ENCODE measurements at regions not wholly inside any gene's neighbourhood (a gene's known extent, or its start where the extent isn't known, plus 50 kb on each side); places are given as distances from the start of the nearest gene placed in this dataset.
A peak's percentile ranks its signal among the peaks of the same experiment; 100 is the strongest.

DNA sequence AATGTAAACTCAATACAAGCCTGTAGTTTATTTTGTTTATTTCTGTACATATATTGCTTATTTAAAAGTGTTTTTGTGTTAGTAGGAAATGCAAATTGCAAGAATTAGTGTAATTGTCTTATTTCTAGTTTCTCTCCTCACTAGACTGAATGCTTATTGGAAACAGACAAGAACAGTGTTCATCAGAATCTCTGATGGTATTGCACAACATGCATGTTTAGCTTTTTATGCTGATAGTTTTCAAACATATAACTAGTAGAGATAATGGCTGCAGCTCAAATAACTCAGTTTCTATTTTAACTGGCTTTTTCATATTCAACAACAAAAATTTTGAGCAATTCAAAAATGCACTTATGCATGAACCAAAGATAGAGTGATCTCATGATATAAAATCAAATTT lies 68.8 kb upstream of the HTR4 start:
- Mint-ChIP-seq H3K4me1 (no peaks in the 10 kb centered on the region), H3K9me3 (no peaks in the 10 kb centered on the region), H3K4me3 (no peak overlapping the region), H3K27me3 (peaks cover 11 to 32% (median 19%) of the 10 kb centered on the region in 5 donors), H3K36me3 (no peaks in the 10 kb centered on the region), H3K27ac (no peak overlapping the region)
- no peaks in the 10 kb centered on the region for H3K27me3 ChIP-seq (ENCODE audit: control insufficient read depth in 2 of 2, insufficient read depth in 2 of 2, low read length in 2 of 2)
- H3K4me3 ChIP-seq (ENCODE audit: low read length): no peak overlapping the region
- DNase-seq (no peak), ATAC-seq (no peak)
- no peaks in the 10 kb centered on the region for H3K36me3 ChIP-seq (ENCODE audit: control insufficient read depth in 2 of 3, insufficient read depth in 3 of 3, low read length in 3 of 3)
- H3K27ac ChIP-seq (ENCODE audit: low read depth, low read length): no peak overlapping the region
- ChIA-PET POLR2A (no interaction called here), CTCF (no interaction called here)
- H3K9me3 ChIP-seq (ENCODE audit: control insufficient read depth in 2 of 3, low read length in 3 of 3): no peaks in the 10 kb centered on the region
- intact Hi-C loops (cut with micrococcal nuclease): no loop called here
- no peaks in the 10 kb centered on the region for H3K4me1 ChIP-seq (ENCODE audit: control insufficient read depth in 2 of 2, insufficient read depth in 2 of 2, low read length in 2 of 2)

DNA sequence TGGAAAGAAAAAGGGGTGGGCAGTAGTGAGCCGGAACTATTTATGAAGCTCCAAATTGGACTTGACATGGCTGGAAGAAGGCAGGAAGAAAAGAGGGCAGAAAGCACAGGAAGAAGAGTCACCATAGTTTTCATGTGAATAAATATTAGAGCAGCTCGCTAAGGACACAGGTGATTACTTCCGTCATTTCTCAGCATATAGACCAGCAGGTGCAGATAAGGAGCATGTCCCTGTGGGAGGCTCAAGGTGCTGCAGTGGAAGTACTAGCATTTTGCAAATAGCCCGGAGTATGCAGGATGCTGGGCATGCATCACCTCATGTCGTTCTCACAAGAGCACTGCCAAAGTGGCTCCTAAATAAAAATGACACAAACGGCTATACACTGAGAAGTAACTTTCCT lies 71.3 kb upstream of the HTR4 start:
- H3K27me3 ChIP-seq (ENCODE audit: control insufficient read depth in 2 of 2, insufficient read depth in 2 of 2, low read length in 2 of 2): no peaks in the 10 kb centered on the region
- H3K9me3 Mint-ChIP-seq: no peaks in the 10 kb centered on the region
- no peak for DNase-seq
- intact Hi-C loops (cut with micrococcal nuclease): no loop called here
- ChIA-PET POLR2A (no interaction called here), CTCF (interaction anchor here (0.6 kb wide), 1 partner anchor 564 kb away, joined by 3 read pairs; no protein-coding TSS in a partner anchor)
- no peaks in the 10 kb centered on the region for H3K4me1 Mint-ChIP-seq
- no peak overlapping the region for H3K27ac Mint-ChIP-seq
- no peaks in the 10 kb centered on the region for H3K36me3 Mint-ChIP-seq
- H3K4me1 ChIP-seq (ENCODE audit: control insufficient read depth in 2 of 2, insufficient read depth in 2 of 2, low read length in 2 of 2): no peaks in the 10 kb centered on the region
- peaks cover 5 to 17% (median 7%) of the 10 kb centered on the region in 5 donors for H3K27me3 Mint-ChIP-seq
- H3K4me3 ChIP-seq (ENCODE audit: low read length): no peak overlapping the region
- H3K4me3 Mint-ChIP-seq: no peak overlapping the region
- ATAC-seq: no peak
- H3K27ac ChIP-seq (ENCODE audit: low read depth, low read length): no peak overlapping the region
- H3K36me3 ChIP-seq (ENCODE audit: control insufficient read depth in 2 of 3, insufficient read depth in 3 of 3, low read length in 3 of 3): no peaks in the 10 kb centered on the region
- no peaks in the 10 kb centered on the region for H3K9me3 ChIP-seq (ENCODE audit: control insufficient read depth in 2 of 3, low read length in 3 of 3)

DNA sequence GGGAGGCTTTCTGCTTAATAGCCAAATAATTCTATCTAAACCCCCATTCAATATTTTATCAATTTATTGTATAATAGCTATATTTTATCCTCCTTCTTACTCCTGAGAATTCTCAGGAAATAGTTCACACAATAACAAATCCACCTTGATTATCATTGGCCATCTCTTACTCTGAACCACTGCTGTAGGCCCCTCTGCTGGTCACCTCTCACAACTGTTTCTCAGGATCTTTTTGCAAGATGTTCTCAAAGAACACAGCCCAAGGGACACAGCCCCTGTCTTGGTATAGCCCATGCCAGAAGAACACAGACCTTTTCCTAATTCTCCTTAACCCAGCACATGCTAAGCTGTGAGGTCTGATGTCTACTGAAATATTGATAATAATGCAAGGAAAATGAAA lies 74.9 kb upstream of the HTR4 start:
- DNase-seq: no peak
- H3K4me1 Mint-ChIP-seq: peaks cover 0 to 8% (median 4%) of the 10 kb centered on the region in 7 donors
- H3K36me3 Mint-ChIP-seq: no peaks in the 10 kb centered on the region
- H3K27ac Mint-ChIP-seq: no peak overlapping the region
- Histone ChIP-seq H3K9me3 (ENCODE audit: control insufficient read depth in 2 of 3, low read length in 3 of 3) (no peaks in the 10 kb centered on the region), H3K4me1 (ENCODE audit: control insufficient read depth in 2 of 2, insufficient read depth in 2 of 2, low read length in 2 of 2) (no peaks in the 10 kb centered on the region), H3K36me3 (ENCODE audit: control insufficient read depth in 2 of 3, insufficient read depth in 3 of 3, low read length in 3 of 3) (no peaks in the 10 kb centered on the region), H3K27ac (ENCODE audit: low read depth, low read length) (no peak overlapping the region), H3K27me3 (ENCODE audit: control insufficient read depth in 2 of 2, insufficient read depth in 2 of 2, low read length in 2 of 2) (no peaks in the 10 kb centered on the region), H3K4me3 (ENCODE audit: low read length) (no peak overlapping the region)
- CTCF ChIA-PET: interaction anchor here (3.0 kb wide), 1 partner anchor 307 kb away, joined by 22 read pairs; no protein-coding TSS in a partner anchor
- intact Hi-C loops (cut with micrococcal nuclease): no loop called here
- no peak overlapping the region for H3K4me3 Mint-ChIP-seq
- no peaks in the 10 kb centered on the region for H3K9me3 Mint-ChIP-seq
- H3K27me3 Mint-ChIP-seq: peaks cover 6 to 21% (median 7%) of the 10 kb centered on the region in 5 donors
- no peak for ATAC-seq
- POLR2A ChIA-PET: interaction anchor here (0.9 kb wide), 1 partner anchor 9 kb away, joined by 3 read pairs; no protein-coding TSS in a partner anchor

DNA sequence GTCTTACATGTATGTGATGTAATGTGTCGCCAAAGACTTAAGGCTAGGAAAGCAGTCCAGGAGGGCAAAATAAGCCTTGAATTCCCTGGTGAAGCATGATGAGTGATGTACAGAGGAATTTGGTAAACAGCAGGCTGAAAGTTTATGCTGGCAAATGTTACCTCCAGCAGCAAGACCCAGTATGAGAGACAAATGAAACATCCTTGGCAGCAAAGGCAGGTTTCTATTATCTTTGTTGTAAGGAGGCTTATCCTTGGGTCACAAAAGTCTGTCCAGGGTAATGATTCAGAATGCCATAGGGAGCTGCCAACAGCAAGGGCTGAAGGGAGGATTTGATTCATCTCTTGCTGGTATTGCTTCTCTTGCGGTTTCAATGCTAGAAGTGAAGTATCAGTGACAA lies 75.9 kb upstream of the HTR4 start:
- ChIA-PET CTCF (interaction anchor here (0.8 to 3.0 kb wide), 17 partner anchors 10 to 554 kb away, joined by 3 to 31 read pairs (median 4); no protein-coding TSS in a partner anchor), POLR2A (interaction anchor here (0.6 kb wide), 1 partner anchor 346 kb away, joined by 3 read pairs; the partner anchor contains the start of gene FBXO38)
- H3K36me3 Mint-ChIP-seq: no peaks in the 10 kb centered on the region
- intact Hi-C loops (cut with micrococcal nuclease): loop anchor here (2.0 to 5.0 kb wide), 3 partner anchors 97 to 873 kb away; partner anchors contain the start of gene ADRB2 (in 2 of the 2)
- no peaks in the 10 kb centered on the region for H3K9me3 Mint-ChIP-seq
- ATAC-seq (no peak), DNase-seq (no peak)
- no peak overlapping the region for H3K4me3 Mint-ChIP-seq
- H3K27me3 Mint-ChIP-seq: peaks cover 4 to 21% (median 9%) of the 10 kb centered on the region in 5 donors
- H3K4me3 ChIP-seq (ENCODE audit: low read length): no peak overlapping the region
- no peak overlapping the region for H3K27ac ChIP-seq (ENCODE audit: low read depth, low read length)
- H3K4me1 ChIP-seq (ENCODE audit: control insufficient read depth in 2 of 2, insufficient read depth in 2 of 2, low read length in 2 of 2): no peaks in the 10 kb centered on the region
- no peaks in the 10 kb centered on the region for H3K36me3 ChIP-seq (ENCODE audit: control insufficient read depth in 2 of 3, insufficient read depth in 3 of 3, low read length in 3 of 3)
- H3K27ac Mint-ChIP-seq: no peak overlapping the region
- H3K9me3 ChIP-seq (ENCODE audit: control insufficient read depth in 2 of 3, low read length in 3 of 3): no peaks in the 10 kb centered on the region
- H3K4me1 Mint-ChIP-seq: peaks cover 0 to 8% (median 5%) of the 10 kb centered on the region in 7 donors
- no peaks in the 10 kb centered on the region for H3K27me3 ChIP-seq (ENCODE audit: control insufficient read depth in 2 of 2, insufficient read depth in 2 of 2, low read length in 2 of 2)

DNA sequence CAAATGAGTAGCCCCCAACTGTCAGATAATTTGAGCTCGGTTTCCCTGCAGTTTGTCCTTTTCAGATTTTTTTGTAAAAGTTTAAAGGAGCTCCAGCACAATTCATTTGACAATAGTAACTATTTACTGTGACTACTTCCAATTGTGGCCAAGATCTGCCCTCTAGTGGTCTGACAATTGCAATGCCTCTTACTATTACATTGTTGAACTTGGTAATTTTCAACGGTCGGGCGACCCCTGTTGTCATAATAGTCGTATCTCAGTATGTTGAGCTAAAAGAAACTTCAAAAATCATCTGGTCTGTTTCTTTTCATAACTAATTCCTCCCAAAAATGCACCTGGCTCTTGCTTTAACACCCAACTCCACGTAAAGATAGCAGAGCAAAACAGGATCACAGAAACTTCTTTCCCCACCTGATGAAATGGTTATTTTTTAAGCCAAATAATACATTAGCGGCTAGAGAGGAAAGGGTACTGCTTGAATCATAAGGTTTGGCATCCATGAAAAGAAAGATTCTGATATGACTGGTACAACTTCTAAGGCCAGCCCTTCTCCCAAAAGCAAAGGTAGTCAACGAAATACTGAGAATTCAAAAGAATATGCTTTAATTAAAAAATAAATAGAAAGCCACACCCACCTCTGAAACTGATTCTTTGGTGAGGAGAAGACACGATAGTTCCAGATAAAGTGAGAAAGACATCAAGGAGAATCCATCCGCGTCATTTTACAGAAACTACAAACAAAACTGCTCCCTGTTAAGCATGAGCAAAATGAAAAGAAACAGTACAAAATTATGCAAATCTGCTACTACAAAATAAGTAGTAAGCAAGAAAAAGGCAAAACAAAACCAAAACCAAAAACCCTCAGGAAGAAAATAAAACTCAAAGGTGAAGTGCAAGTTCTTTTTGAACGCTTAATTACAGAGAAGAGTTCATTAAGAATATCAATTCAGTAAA lies 76.9 kb upstream of the HTR4 start:
- no peak overlapping the region for H3K27ac ChIP-seq (ENCODE audit: low read depth, low read length)
- no peaks in the 10 kb centered on the region for H3K36me3 Mint-ChIP-seq
- no peak overlapping the region for H3K27ac Mint-ChIP-seq
- intact Hi-C loops (cut with micrococcal nuclease): loop anchor here (1.0 to 5.0 kb wide), 5 partner anchors 96 to 874 kb away; partner anchors contain the start of gene ADRB2 (in 2 of the 2)
- no peaks in the 10 kb centered on the region for H3K27me3 ChIP-seq (ENCODE audit: control insufficient read depth in 2 of 2, insufficient read depth in 2 of 2, low read length in 2 of 2)
- H3K4me3 ChIP-seq (ENCODE audit: low read length): no peak overlapping the region
- H3K9me3 ChIP-seq (ENCODE audit: control insufficient read depth in 2 of 3, low read length in 3 of 3): no peaks in the 10 kb centered on the region
- H3K4me1 Mint-ChIP-seq: peaks cover 0 to 8% (median 5%) of the 10 kb centered on the region in 7 donors
- ATAC-seq (peak; percentile 98), DNase-seq (peak; percentile 23 to 77 (median 63))
- no peaks in the 10 kb centered on the region for H3K9me3 Mint-ChIP-seq
- no peaks in the 10 kb centered on the region for H3K4me1 ChIP-seq (ENCODE audit: control insufficient read depth in 2 of 2, insufficient read depth in 2 of 2, low read length in 2 of 2)
- peaks cover 4 to 25% (median 9%) of the 10 kb centered on the region in 5 donors for H3K27me3 Mint-ChIP-seq
- H3K36me3 ChIP-seq (ENCODE audit: control insufficient read depth in 2 of 3, insufficient read depth in 3 of 3, low read length in 3 of 3): no peaks in the 10 kb centered on the region
- peak overlapping the region in 2 of 10 donors; percentile 40 to 61 for H3K4me3 Mint-ChIP-seq
- POLR2A ChIA-PET: interaction anchor here (0.6 kb wide), 1 partner anchor 347 kb away, joined by 3 read pairs; the partner anchor contains the start of gene FBXO38
- CTCF ChIA-PET: interaction anchor here (0.6 to 4.6 kb wide), 30 partner anchors 9 to 556 kb away, joined by 3 to 44 read pairs (median 4); no protein-coding TSS in a partner anchor

DNA sequence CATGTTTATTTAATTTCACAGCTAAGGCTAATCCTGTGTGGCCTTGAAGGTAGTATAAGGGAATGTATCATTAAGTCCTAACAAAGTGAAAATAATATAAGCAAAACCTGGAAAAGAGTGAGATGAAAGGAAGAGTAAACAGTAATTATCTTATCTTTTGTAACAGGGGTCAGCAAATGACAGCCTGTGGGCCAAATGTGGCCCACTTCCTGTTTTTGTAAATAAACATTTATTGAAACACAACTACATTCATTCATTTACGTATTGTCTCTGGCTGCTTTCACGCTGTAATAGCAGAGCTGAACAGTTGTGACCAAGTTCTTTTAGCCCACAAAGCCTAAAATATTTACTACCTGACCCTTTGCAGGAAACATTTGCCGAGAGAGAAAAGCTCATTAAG lies 78.4 kb upstream of the HTR4 start:
- ATAC-seq: no peak

More for the DNA sequence above, 78.4 kb upstream of the HTR4 start:
- ChIA-PET POLR2A (no interaction called here), CTCF (interaction anchor here (0.6 to 4.6 kb wide), 16 partner anchors 8 to 839 kb away, joined by 3 to 44 read pairs (median 4); partner anchors contain the start of gene ADRB2)
- no peak for DNase-seq
- no peak overlapping the region for H3K27ac Mint-ChIP-seq
- Histone ChIP-seq H3K27ac (ENCODE audit: low read depth, low read length) (no peak overlapping the region), H3K9me3 (ENCODE audit: control insufficient read depth in 2 of 3, low read length in 3 of 3) (no peaks in the 10 kb centered on the region), H3K27me3 (ENCODE audit: control insufficient read depth in 2 of 2, insufficient read depth in 2 of 2, low read length in 2 of 2) (no peaks in the 10 kb centered on the region), H3K4me3 (ENCODE audit: low read length) (no peak overlapping the region), H3K36me3 (ENCODE audit: control insufficient read depth in 2 of 3, insufficient read depth in 3 of 3, low read length in 3 of 3) (no peaks in the 10 kb centered on the region), H3K4me1 (ENCODE audit: control insufficient read depth in 2 of 2, insufficient read depth in 2 of 2, low read length in 2 of 2) (no peaks in the 10 kb centered on the region)
- H3K9me3 Mint-ChIP-seq: no peaks in the 10 kb centered on the region
- peaks cover 4 to 24% (median 9%) of the 10 kb centered on the region in 5 donors for H3K27me3 Mint-ChIP-seq
- H3K36me3 Mint-ChIP-seq: no peaks in the 10 kb centered on the region
- H3K4me3 Mint-ChIP-seq: no peak overlapping the region
- H3K4me1 Mint-ChIP-seq: peaks cover 0 to 8% (median 5%) of the 10 kb centered on the region in 7 donors
- intact Hi-C loops (cut with micrococcal nuclease): loop anchor here (1.0 to 5.0 kb wide), 10 partner anchors 9 to 832 kb away; partner anchors contain the start of gene ADRB2 (in 2 of the 2)

All from naive thymus-derived CD4-positive, alpha-beta T cell (primary cell).